ENCODE measurements at regions not wholly inside any gene's neighbourhood (a gene's known extent, or its start where the extent isn't known, plus 50 kb on each side); places are given as distances from the start of the nearest gene placed in this dataset.
"Not testable (repeated sequence)": the region's sequence is repeated elsewhere in the genome, so short reads cannot be mapped to it uniquely, and the experiment has no call there.

- CTCF ChIA-PET; POLR2A ChIA-PET; DNase-seq (ENCODE audit: extremely low spot score): not testable (repeated sequence)
Observed at GRCh38 chr15:24485885-24486567, 189.5 kb upstream of the NPAP1 start.

DNA sequence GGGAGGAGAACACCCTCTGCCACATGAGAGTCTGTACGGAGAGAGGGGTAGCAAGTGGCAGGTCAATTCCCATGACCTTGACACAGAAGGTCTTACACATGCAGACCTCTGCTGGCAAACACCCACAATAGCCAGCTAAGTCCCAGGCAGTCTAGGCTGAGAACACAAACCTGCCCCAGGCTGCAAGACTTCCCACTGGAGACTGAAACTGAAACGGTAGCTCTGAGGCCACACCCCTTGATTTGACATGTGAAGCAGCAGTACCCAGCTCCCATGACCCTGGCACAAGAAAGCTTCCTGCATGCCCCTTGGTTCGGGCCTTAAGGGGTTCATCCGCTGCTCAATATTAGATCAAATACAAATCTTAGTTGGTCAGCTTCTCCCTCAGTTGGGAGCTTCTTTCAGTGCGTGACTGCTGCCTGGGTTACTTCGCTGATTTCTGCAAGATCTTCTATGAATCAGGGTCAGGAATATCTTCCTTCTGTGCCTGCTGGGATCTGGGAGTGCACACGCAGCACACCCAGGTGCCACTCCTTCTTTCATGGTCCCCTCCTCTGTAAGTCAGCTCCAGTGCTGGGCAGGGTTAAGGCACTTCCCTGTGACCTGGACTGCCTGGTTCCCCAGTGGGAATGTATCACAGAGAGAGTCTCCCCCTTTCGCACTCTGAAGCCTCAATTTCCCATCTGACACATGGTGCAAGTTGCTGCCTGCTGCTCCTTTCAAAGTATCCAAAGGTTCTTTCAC lies 187.2 kb upstream of the NPAP1 start:
- POLR2A ChIA-PET; CTCF ChIA-PET; DNase-seq (ENCODE audit: extremely low spot score): not testable (repeated sequence)

DNA sequence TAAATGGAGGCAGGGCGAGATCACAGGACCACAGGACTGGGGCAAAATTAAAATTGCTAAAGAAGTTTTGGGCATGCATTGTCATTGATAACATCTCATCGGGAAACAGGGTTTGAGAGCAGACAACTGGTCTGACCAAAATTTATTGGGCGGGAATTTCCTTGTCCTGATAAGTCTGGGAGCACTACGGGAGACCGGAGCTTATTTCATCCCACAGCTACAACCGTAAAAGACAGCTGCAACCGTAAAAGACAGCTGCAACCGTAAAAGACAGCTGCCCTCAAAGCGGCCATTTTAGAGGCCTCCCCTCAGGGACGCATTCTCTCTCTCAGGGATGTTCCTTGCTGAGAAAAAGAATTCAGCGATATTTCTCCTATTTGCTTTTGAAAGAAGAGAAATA lies 170.4 kb upstream of the NPAP1 start:
- CTCF ChIA-PET; POLR2A ChIA-PET; DNase-seq (ENCODE audit: extremely low spot score): not testable (repeated sequence)

DNA sequence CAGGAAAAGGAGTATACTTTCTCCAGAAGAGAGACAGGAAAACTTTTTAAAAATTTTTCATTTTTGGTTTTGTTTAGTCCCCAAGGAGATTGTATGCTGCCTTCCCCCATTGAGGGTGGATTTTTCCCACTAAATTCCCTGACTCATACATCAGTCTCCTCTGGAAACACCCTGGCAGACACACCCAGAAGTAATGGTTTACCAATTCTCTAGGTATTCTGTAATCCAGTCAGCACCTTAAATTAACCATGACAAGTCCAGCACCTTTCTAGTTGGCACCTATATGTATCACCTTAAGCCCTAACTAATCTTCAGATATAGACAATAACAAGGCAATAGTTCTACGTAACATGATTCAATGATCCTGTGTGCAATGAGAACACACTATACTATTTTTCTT lies 165.9 kb upstream of the NPAP1 start:
- CTCF ChIA-PET; POLR2A ChIA-PET; DNase-seq (ENCODE audit: extremely low spot score): not testable (repeated sequence)

DNA sequence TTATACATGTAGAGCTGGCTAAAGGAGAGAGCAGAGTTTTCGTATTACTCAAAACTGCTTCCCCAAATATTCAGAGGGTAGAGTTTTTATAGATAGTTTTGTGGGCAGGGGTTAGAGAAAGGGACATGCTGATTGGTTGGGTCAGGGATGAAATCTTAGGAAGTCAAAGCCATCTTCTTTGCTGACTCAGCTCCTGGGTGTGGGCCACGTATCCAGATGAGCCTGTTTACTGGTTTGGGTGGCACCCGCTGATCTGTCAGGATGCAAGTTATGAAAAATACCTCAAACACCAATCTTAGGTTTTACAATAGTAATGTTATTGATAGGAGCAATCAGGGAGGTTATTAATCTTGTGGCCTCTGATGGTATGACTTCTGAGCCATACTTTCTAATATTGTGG lies 164.0 kb upstream of the NPAP1 start:
- DNase-seq (ENCODE audit: extremely low spot score); POLR2A ChIA-PET; CTCF ChIA-PET: not testable (repeated sequence)

DNA sequence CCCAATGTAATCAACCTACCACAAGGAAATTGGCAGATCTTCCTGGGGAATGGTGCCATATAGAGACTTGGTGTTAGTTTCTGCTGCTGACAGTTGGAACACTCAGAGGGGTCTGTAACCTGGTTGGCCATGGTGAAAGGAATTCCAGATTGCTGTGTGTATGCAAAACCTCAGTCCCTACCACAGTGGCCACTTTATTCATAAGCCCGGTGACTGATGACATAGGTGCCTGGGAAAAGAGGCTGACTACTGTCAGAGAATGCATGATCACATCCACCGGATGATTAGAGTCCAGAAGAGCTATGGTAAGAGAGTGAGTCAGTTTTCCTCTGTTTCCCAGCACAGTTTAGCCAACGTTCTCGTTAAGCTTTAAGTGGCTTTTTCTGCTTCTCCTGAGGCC lies 156.8 kb upstream of the NPAP1 start:
- POLR2A ChIA-PET; CTCF ChIA-PET; DNase-seq (ENCODE audit: extremely low spot score): not testable (repeated sequence)

DNA sequence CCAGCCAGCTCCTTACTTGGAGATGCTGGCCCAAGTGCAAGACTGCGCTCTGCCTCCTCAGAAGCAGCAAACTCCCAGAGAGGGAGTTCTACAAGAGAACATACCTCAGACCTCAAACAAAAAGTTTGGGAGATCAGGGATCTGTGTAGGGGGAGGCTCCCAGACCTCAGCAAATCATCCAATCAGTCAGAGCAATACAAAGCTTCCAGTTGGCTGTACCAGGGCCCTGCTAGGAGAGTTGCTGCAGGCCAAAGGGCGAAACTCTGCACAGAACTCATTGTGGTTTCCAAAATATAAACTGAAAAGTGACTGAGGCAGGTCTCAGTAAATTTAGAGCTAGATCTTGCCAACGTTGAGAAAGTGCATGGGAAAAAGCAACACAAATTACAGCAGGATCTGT lies 144.3 kb upstream of the NPAP1 start:
- DNase-seq (ENCODE audit: extremely low spot score); POLR2A ChIA-PET; CTCF ChIA-PET: not testable (repeated sequence)

GRCh38 chr15:24534032-24534431 lies 141.5 kb upstream of the NPAP1 start:
- CTCF ChIA-PET; DNase-seq (ENCODE audit: extremely low spot score); POLR2A ChIA-PET: not testable (repeated sequence)

- CTCF ChIA-PET; POLR2A ChIA-PET; DNase-seq (ENCODE audit: extremely low spot score): not testable (repeated sequence)
Observed at GRCh38 chr15:24557281-24557680, 118.3 kb upstream of the NPAP1 start.

DNA sequence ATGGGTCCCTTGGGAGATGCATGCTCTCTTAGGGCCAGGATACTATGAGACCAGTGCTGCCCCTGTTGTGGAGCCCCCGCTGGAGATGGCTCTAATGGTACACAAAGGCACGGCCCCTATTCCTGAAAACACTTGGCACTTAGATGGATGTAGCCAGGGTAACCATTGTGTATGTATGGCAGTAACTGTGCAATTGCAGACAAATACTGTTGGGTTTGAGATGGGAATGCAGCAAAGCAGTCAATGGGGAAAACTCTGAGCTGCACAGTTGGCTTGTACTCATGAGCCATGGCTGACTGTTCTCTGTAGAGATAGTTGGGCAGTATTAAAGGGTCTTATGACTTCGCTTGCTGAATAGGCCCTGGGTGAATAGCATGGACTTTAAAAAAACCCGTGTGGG lies 67.9 kb upstream of the NPAP1 start:
- CTCF ChIA-PET, result no interaction called here

GRCh38 chr15:24617646-24618045 lies 57.9 kb upstream of the NPAP1 start:
- no peak for TF ChIP-seq CTCF (IDR thresholded peaks at IDR 0.05; ENCODE audit: control extremely low read depth, extremely low read depth, low read depth, missing control alignments)
- ChIA-PET CTCF (no interaction called here), POLR2A (no interaction called here)
- DNase-seq (ENCODE audit: extremely low spot score), result no peak

More for the DNA sequence above, 67.9 kb upstream of the NPAP1 start:
- POLR2A ChIA-PET, result no interaction called here
- no peak for TF ChIP-seq CTCF (IDR thresholded peaks at IDR 0.05; ENCODE audit: control extremely low read depth, extremely low read depth, low read depth, missing control alignments)
- no peak for DNase-seq (ENCODE audit: extremely low spot score)

DNA sequence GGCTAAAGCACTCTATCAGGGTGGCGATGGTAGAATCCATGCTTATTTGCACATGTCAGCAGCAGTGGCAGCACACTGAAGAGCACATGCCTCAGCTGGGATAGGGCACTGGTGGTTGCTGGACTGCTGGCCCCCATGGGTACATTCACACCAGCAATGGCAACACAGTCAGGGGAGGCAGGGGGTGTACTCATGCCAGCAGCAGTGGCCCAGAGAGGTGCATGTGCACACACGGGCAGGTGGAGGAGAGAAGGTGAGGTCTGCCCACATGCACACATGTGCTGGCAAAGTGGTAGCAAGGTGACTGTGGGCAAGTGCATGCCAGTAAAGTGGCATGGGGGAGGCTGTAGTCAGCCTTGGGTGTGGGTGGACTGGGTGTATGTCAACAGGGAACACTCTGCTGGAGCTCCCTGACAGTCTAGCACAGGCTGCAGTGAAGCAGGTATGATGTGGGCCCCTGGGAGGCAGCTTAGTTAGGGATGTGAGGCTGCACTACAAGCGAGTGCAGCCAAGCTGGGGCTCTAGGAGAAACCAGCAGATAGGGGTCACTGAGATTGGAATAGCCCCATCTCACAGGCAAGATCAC lies 53.9 kb upstream of the NPAP1 start:
- no peak for TF ChIP-seq CTCF (IDR thresholded peaks at IDR 0.05; ENCODE audit: control extremely low read depth, extremely low read depth, low read depth, missing control alignments)
- ChIA-PET CTCF (no interaction called here), POLR2A (no interaction called here)
- no peak for DNase-seq (ENCODE audit: extremely low spot score)
